SK-N-SH (cell line): ENCODE measurements at regions not wholly inside any gene's neighbourhood (a gene's known extent, or its start where the extent isn't known, plus 50 kb on each side); places are given as distances from the start of the nearest gene placed in this dataset.

ENCODE experiments used
- CTCF ChIA-PET: fragments of 300-600, 350-600 bp; formaldehyde crosslinking; extraction: SDS; loops from one replicate; lab custom pipeline; 2021; lab: Yijun Ruan, JAX
- POLR2A ChIA-PET: fragments of 350-600 bp; sonication (Branson Sonifier 250); formaldehyde crosslinking; extraction: SDS; loops from one replicate; lab custom pipeline; 2020; ENCODE audit warnings: antibody characterized with exemption, inconsistent platforms; lab: Yijun Ruan, JAX
- DNase-seq: peaks from one replicate; pipeline ENCODE4 v3.0.0; 2012
- H2AFZ ChIP-seq: fragments of 200-600 bp; sonication (generic); 2 replicates; pipeline ENCODE4 v1.8.1; 2016; ENCODE audit warnings: antibody characterized with exemption, mild to moderate bottlenecking, low read depth
- H3F3A ChIP-seq: fragments of 200-600 bp; sonication (generic); replicated peaks from 2 replicates; pipeline ENCODE3; 2016; ENCODE audit warnings: antibody characterized with exemption, mild to moderate bottlenecking; ENCODE audit not compliant: insufficient read depth
- H3K27ac ChIP-seq, 2 experiments: fragments of 200-500 bp in 1 of 2; fragments of 200-600 bp in 1 of 2; sonication (Bioruptor generic) in 1 of 2; sonication (generic), shearing (Covaris generic) in 1 of 2; 2 replicates each; pipeline versions ENCODE4 v1.5.1 to v1.6.1; 2014 to 2016; ENCODE audit warnings: low read depth in 2 of 2, inconsistent platforms in 1 of 2, low read length in 1 of 2, mild to moderate bottlenecking in 1 of 2, mixed read lengths in 1 of 2
- H3K27me3 ChIP-seq: fragments of 200-600 bp; sonication (generic), shearing (Covaris generic); 2 replicates; pipeline ENCODE4 v1.6.1; 2016; ENCODE audit warnings: mixed run types; ENCODE audit not compliant: insufficient read depth
- H3K36me3 ChIP-seq, 2 experiments: fragments of 200-500 bp in 1 of 2; fragments of 200-600 bp in 1 of 2; sonication (Bioruptor generic) in 1 of 2; sonication (generic) in 1 of 2; replicated peaks in 1 of 2; 2 replicates each; pipeline versions ENCODE3 to v1.5.1; 2014 to 2016; ENCODE audit warnings: low read length in 1 of 2, mild to moderate bottlenecking in 1 of 2; ENCODE audit not compliant: insufficient read depth in 2 of 2, control insufficient read depth in 1 of 2
- H3K4me1 ChIP-seq, 2 experiments: fragments of 200-500 bp in 1 of 2; fragments of 200-600 bp in 1 of 2; sonication (Bioruptor generic) in 1 of 2; sonication (generic), shearing (Covaris generic) in 1 of 2; 2 replicates each; pipeline versions ENCODE4 v1.5.1 to v1.6.1; 2014 to 2016; ENCODE audit warnings: low read depth in 1 of 2, low read length in 1 of 2, mixed run types in 1 of 2; ENCODE audit not compliant: insufficient read depth in 2 of 2, control insufficient read depth in 1 of 2
- H3K4me2 ChIP-seq: fragments of 200-600 bp; sonication (generic), shearing (Covaris generic); 2 replicates; pipeline ENCODE4 v1.6.1; 2017; ENCODE audit warnings: mixed run types
- H3K4me3 ChIP-seq, 2 experiments: fragments of 200-500 bp in 1 of 2; fragments of 200-600 bp in 1 of 2; sonication (Bioruptor generic) in 1 of 2; sonication (generic), shearing (Covaris generic) in 1 of 2; 2 replicates each; pipeline versions ENCODE4 v1.5.1 to v1.8.1; 2014 to 2016; ENCODE audit warnings: low read depth in 2 of 2, inconsistent platforms in 1 of 2, low read length in 1 of 2, mild to moderate bottlenecking in 1 of 2, mixed read lengths in 1 of 2, moderate library complexity in 1 of 2
- H3K79me2 ChIP-seq: fragments of 200-600 bp; sonication (generic); 2 replicates; pipeline ENCODE4 v1.8.1; 2017; ENCODE audit warnings: mild to moderate bottlenecking; ENCODE audit not compliant: insufficient read depth
- H3K9ac ChIP-seq: fragments of 200-600 bp; sonication (generic); 2 replicates; pipeline ENCODE4 v1.6.1; 2017; ENCODE audit warnings: mixed run types
- H3K9me2 ChIP-seq: fragments of 200-600 bp; sonication (generic); 2 replicates; pipeline ENCODE4 v1.6.1; 2017; ENCODE audit warnings: mixed run types
- H3K9me3 ChIP-seq: fragments of 200-600 bp; sonication (generic); 2 replicates; pipeline ENCODE4 v1.6.1; 2017; ENCODE audit warnings: mixed run types, mild to moderate bottlenecking, moderate library complexity
- H4K20me1 ChIP-seq: fragments of 200-600 bp; sonication (generic); 2 replicates; pipeline ENCODE4 v1.6.1; 2017; ENCODE audit warnings: mild to moderate bottlenecking, mixed run types; ENCODE audit not compliant: insufficient read depth
- CHD2 ChIP-seq: fragments of 150-350 bp; IDR thresholded peaks from 2 replicates; pipeline ENCODE4 v1.6.1; 2018; ENCODE audit warnings: low read length; ENCODE audit not compliant: partially characterized antibody
- CTCF ChIP-seq: fragments of 200-600 bp; sonication (generic); IDR thresholded peaks from 2 replicates; pipeline ENCODE4 v1.6.1; 2017; ENCODE audit warnings: antibody characterized with exemption, mild to moderate bottlenecking, moderate library complexity
- ELF1 ChIP-seq: IDR thresholded peaks from 2 replicates; pipeline ENCODE4 v1.4.0; 2012
- FOXJ3 ChIP-seq: sonication (generic); formaldehyde crosslinking; IDR thresholded peaks from 2 replicates; pipeline ENCODE4 v1.5.1; 2020; ENCODE audit warnings: mild to moderate bottlenecking, missing genetic modification reagents
- FOXM1 ChIP-seq: IDR thresholded peaks from 2 replicates; pipeline ENCODE4 v1.4.0; 2012; ENCODE audit warnings: low read depth, mild to moderate bottlenecking
- GABPA ChIP-seq: IDR thresholded peaks from 2 replicates; pipeline ENCODE4 v1.4.0; 2012; ENCODE audit warnings: low read depth, mild to moderate bottlenecking
- GATA2 ChIP-seq: sonication (generic); formaldehyde crosslinking; IDR thresholded peaks from 2 replicates; pipeline ENCODE4 v1.5.0; 2020; ENCODE audit warnings: mild to moderate bottlenecking, missing genetic modification reagents
- IRF3 ChIP-seq: fragments of 150-350 bp; IDR thresholded peaks from 2 replicates; pipeline ENCODE4 v1.6.1; 2016; ENCODE audit warnings: mild to moderate bottlenecking, low read depth, low read length
- MAX ChIP-seq: IDR thresholded peaks from 2 replicates; pipeline ENCODE4 v1.4.0; 2012; ENCODE audit warnings: low read depth
- MXI1 ChIP-seq: IDR thresholded peaks from 2 replicates; pipeline ENCODE4 v1.6.1; 2012; ENCODE audit warnings: mild to moderate bottlenecking, low read depth, low read length, improper control_type of control experiment
- NFIC ChIP-seq: IDR thresholded peaks from 2 replicates; pipeline ENCODE4 v1.4.0; 2012; ENCODE audit warnings: borderline replicate concordance
- NRF1 ChIP-seq: IDR thresholded peaks from 2 replicates; pipeline ENCODE4 v1.6.1; 2012; ENCODE audit warnings: low read depth, mild to moderate bottlenecking, low read length
- POLR2AphosphoS5 ChIP-seq: IDR thresholded peaks from 2 replicates; pipeline ENCODE4 v1.6.1; 2012; ENCODE audit warnings: low read depth, low read length
- RFX5 ChIP-seq: IDR thresholded peaks from 2 replicates; pipeline ENCODE4 v1.6.1; 2012; ENCODE audit warnings: mild to moderate bottlenecking, improper control_type of control experiment, low read length
- RXRA ChIP-seq: IDR thresholded peaks from 2 replicates; pipeline ENCODE4 v1.4.0; 2012; ENCODE audit warnings: low read depth, mild to moderate bottlenecking, borderline replicate concordance
- TAF1 ChIP-seq: IDR thresholded peaks from 2 replicates; pipeline ENCODE4 v1.6.1; 2012; ENCODE audit warnings: low read depth, mild to moderate bottlenecking, low read length, moderate library complexity, borderline replicate concordance
- TEAD4 ChIP-seq: IDR thresholded peaks from 2 replicates; pipeline ENCODE4 v1.4.0; 2012; ENCODE audit warnings: mild to moderate bottlenecking, borderline replicate concordance; ENCODE audit not compliant: insufficient read depth
- USF1 ChIP-seq: IDR thresholded peaks from 2 replicates; pipeline ENCODE4 v1.4.0; 2012; ENCODE audit warnings: low read depth, borderline replicate concordance
- USF2 ChIP-seq: fragments of 150-350 bp; IDR thresholded peaks from 2 replicates; pipeline ENCODE4 v1.6.1; 2017; ENCODE audit warnings: antibody characterized with exemption, low read length, low read depth, borderline replicate concordance
- YY1 ChIP-seq: IDR thresholded peaks from 2 replicates; pipeline ENCODE4 v1.4.0; 2012; ENCODE audit warnings: low read depth, mild to moderate bottlenecking
- WGBS: methylation state at CpG from one replicate; pipeline ENCODE4 v1.1.6; 2017; ENCODE audit warnings: low lambda C conversion rate; 5-methylcytosine and 5-hydroxymethylcytosine counted together

- H3K9me3 ChIP-seq: no peaks in the 10 kb centered on the region
- H3K4me3 ChIP-seq: no peak overlapping the region
- POLR2A ChIA-PET: no interaction called here
- no peak overlapping the region for H2AFZ ChIP-seq
- H3F3A ChIP-seq: no peaks in the 10 kb centered on the region
- no peak for DNase-seq
- H3K27ac ChIP-seq: no peak overlapping the region
- H3K27me3 ChIP-seq: no peaks in the 10 kb centered on the region
- H3K4me1 ChIP-seq: peaks cover 0 to 5% of the 10 kb centered on the region in 2 experiments; a peak in 2 of 4 replicates
- no peaks in the 10 kb centered on the region for H3K79me2 ChIP-seq
- no peak overlapping the region for H3K9ac ChIP-seq
- H3K4me2 ChIP-seq: no peak overlapping the region
- TF ChIP-seq POLR2AphosphoS5 (no peak), IRF3 (no peak), CTCF (no peak), GATA2 (CRISPR knock-in tag) (no peak), MXI1 (no peak), TEAD4 (no peak), RFX5 (no peak), MAX (no peak), YY1 (no peak), FOXJ3 (no peak), RXRA (no peak), NFIC (no peak), TAF1 (no peak), ELF1 (no peak), USF1 (no peak), USF2 (no peak), NRF1 (no peak), CHD2 (no peak), GABPA (no peak), FOXM1 (no peak)
- TF ChIP-seq, all 33 proteins: peak for 0
- 64% methylated on average over 5 of the region's 5 CpGs for WGBS
- H4K20me1 ChIP-seq: no peaks in the 10 kb centered on the region
- H3K36me3 ChIP-seq: no peaks in the 10 kb centered on the region
- H3K9me2 ChIP-seq: no peaks in the 10 kb centered on the region
- CTCF ChIA-PET: interaction anchor here (1.6 kb wide), 1 partner anchor 37 kb away, joined by 4 read pairs; no protein-coding TSS in a partner anchor
Measured at GRCh38 chr7:125511310-125511709, 581.7 kb upstream of the POT1 start.
